ENCODE measurements at regions not wholly inside any gene's neighbourhood (a gene's known extent, or its start where the extent isn't known, plus 50 kb on each side); places are given as distances from the start of the nearest gene placed in this dataset.

- H3K27ac ChIP-seq: no peak overlapping the region
- WGBS (ENCODE audit: low lambda C conversion rate, missing lambda C conversion rate): 85% methylated on average over 2 of the region's 2 CpGs
Measured at GRCh38 chr1:25163986-25164385, 68.3 kb downstream of the SYF2 start.

GRCh38 chr1:25161981-25162380 is 70.3 kb downstream of the SYF2 start:
- no peak overlapping the region for H3K27ac ChIP-seq
- H4K20me1 ChIP-seq (ENCODE audit: insufficient read depth, poor library complexity, severe bottlenecking): no peaks in the 10 kb centered on the region
- DNase-seq (ENCODE audit: low spot score): no peak
- H3K27me3 ChIP-seq: no peaks in the 10 kb centered on the region
- H3K9me3 ChIP-seq (ENCODE audit: low read depth): no peaks in the 10 kb centered on the region
- no peaks in the 10 kb centered on the region for H3K36me3 ChIP-seq (replicated peaks; ENCODE audit: insufficient read depth, low read depth)
- peaks cover 2% of the 10 kb centered on the region for H3K4me1 ChIP-seq (ENCODE audit: insufficient read depth)
- WGBS (ENCODE audit: low lambda C conversion rate, missing lambda C conversion rate): 7% methylated on average over 2 of the region's 2 CpGs
- no peaks in the 10 kb centered on the region for H3K9me2 ChIP-seq (replicated peaks; ENCODE audit: insufficient read depth)
- no peak overlapping the region for H3K4me2 ChIP-seq
- H3K79me2 ChIP-seq: no peaks in the 10 kb centered on the region
- TF ChIP-seq, protein P1, sequence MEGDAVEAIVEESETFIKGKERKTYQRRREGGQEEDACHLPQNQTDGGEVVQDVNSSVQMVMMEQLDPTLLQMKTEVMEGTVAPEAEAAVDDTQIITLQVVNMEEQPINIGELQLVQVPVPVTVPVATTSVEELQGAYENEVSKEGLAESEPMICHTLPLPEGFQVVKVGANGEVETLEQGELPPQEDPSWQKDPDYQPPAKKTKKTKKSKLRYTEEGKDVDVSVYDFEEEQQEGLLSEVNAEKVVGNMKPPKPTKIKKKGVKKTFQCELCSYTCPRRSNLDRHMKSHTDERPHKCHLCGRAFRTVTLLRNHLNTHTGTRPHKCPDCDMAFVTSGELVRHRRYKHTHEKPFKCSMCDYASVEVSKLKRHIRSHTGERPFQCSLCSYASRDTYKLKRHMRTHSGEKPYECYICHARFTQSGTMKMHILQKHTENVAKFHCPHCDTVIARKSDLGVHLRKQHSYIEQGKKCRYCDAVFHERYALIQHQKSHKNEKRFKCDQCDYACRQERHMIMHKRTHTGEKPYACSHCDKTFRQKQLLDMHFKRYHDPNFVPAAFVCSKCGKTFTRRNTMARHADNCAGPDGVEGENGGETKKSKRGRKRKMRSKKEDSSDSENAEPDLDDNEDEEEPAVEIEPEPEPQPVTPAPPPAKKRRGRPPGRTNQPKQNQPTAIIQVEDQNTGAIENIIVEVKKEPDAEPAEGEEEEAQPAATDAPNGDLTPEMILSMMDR (IDR thresholded peaks at IDR 0.05; ENCODE audit: poor library complexity): no peak
- TF ChIP-seq EZH2 (IDR thresholded peaks at IDR 0.05; ENCODE audit: borderline replicate concordance) (no peak), EZH2phosphoT487 (IDR thresholded peaks at IDR 0.05; ENCODE audit: low read depth, severe bottlenecking, unreplicated experiment) (no peak)
- no peak overlapping the region for H3K4me3 ChIP-seq
- no peak overlapping the region for H2AFZ ChIP-seq

More at GRCh38 chr1:25163986-25164385, 68.3 kb downstream of the SYF2 start:
- Histone ChIP-seq H3K4me2 (no peak overlapping the region), H3K79me2 (no peaks in the 10 kb centered on the region), H3K27me3 (no peaks in the 10 kb centered on the region), H3K9me2 (replicated peaks; ENCODE audit: insufficient read depth) (no peaks in the 10 kb centered on the region), H3K9me3 (ENCODE audit: low read depth) (no peaks in the 10 kb centered on the region), H4K20me1 (ENCODE audit: insufficient read depth, poor library complexity, severe bottlenecking) (no peaks in the 10 kb centered on the region), H3K36me3 (replicated peaks; ENCODE audit: insufficient read depth, low read depth) (no peaks in the 10 kb centered on the region), H2AFZ (no peak overlapping the region), H3K4me1 (ENCODE audit: insufficient read depth) (peaks cover 18% of the 10 kb centered on the region), H3K4me3 (no peak overlapping the region)
- TF ChIP-seq EZH2phosphoT487 (IDR thresholded peaks at IDR 0.05; ENCODE audit: low read depth, severe bottlenecking, unreplicated experiment) (no peak), EZH2 (IDR thresholded peaks at IDR 0.05; ENCODE audit: borderline replicate concordance) (no peak)
- TF ChIP-seq, protein P1 (IDR thresholded peaks at IDR 0.05; ENCODE audit: poor library complexity): no peak
- DNase-seq (ENCODE audit: low spot score): no peak

DNA sequence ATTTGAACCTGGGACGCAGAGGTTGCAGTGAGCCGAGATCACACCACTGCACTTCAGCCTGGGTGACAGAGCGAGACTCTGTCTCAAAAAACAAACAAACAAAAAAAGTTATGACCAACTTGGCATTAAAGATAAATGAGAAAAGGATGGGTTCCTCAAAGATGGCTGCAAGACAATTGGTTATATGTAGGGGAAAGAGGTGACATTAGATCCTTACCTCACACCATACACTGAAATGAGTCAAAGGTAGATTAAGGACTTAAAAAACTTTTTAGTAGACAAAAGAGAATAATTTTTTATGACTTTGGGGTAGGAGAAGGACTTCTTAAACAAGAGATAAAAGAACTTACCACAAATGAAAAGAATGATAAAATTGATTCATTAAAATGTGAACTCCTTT is 74.5 kb downstream of the SYF2 start:
- H3K4me2 ChIP-seq: no peak overlapping the region
- no peaks in the 10 kb centered on the region for H3K9me3 ChIP-seq (ENCODE audit: low read depth)
- no peaks in the 10 kb centered on the region for H3K9me2 ChIP-seq (replicated peaks; ENCODE audit: insufficient read depth)
- DNase-seq (ENCODE audit: low spot score): no peak
- no peak overlapping the region for H3K27ac ChIP-seq
- no peaks in the 10 kb centered on the region for H4K20me1 ChIP-seq (ENCODE audit: insufficient read depth, poor library complexity, severe bottlenecking)
- no peak overlapping the region for H3K4me3 ChIP-seq
- H3K27me3 ChIP-seq: no peaks in the 10 kb centered on the region
- 100% methylated on average over 3 of the region's 3 CpGs for WGBS (ENCODE audit: low lambda C conversion rate, missing lambda C conversion rate)
- H3K36me3 ChIP-seq (replicated peaks; ENCODE audit: insufficient read depth, low read depth): no peaks in the 10 kb centered on the region
- no peaks in the 10 kb centered on the region for H3K4me1 ChIP-seq (ENCODE audit: insufficient read depth)
- no peaks in the 10 kb centered on the region for H3K79me2 ChIP-seq
- TF ChIP-seq, protein P1 (IDR thresholded peaks at IDR 0.05; ENCODE audit: poor library complexity): no peak
- TF ChIP-seq EZH2 (IDR thresholded peaks at IDR 0.05; ENCODE audit: borderline replicate concordance) (no peak), EZH2phosphoT487 (IDR thresholded peaks at IDR 0.05; ENCODE audit: low read depth, severe bottlenecking, unreplicated experiment) (no peak)
- no peak overlapping the region for H2AFZ ChIP-seq

- H3K27me3 ChIP-seq: no peaks in the 10 kb centered on the region
- no peaks in the 10 kb centered on the region for H3K4me1 ChIP-seq (ENCODE audit: insufficient read depth)
- H3K4me3 ChIP-seq: no peak overlapping the region
- no peak overlapping the region for H2AFZ ChIP-seq
- H3K4me2 ChIP-seq: no peak overlapping the region
- no peak for TF ChIP-seq EZH2phosphoT487 (IDR thresholded peaks at IDR 0.05; ENCODE audit: low read depth, severe bottlenecking, unreplicated experiment)
- TF ChIP-seq, protein P1 (IDR thresholded peaks at IDR 0.05; ENCODE audit: poor library complexity): no peak
- TF ChIP-seq EZH2 (IDR thresholded peaks at IDR 0.05; ENCODE audit: borderline replicate concordance): no peak
- no peaks in the 10 kb centered on the region for H3K79me2 ChIP-seq
- H4K20me1 ChIP-seq (ENCODE audit: insufficient read depth, poor library complexity, severe bottlenecking): no peaks in the 10 kb centered on the region
- H3K9me3 ChIP-seq (ENCODE audit: low read depth): no peaks in the 10 kb centered on the region
- no peak overlapping the region for H3K27ac ChIP-seq
- DNase-seq (ENCODE audit: low spot score): no peak
- no peaks in the 10 kb centered on the region for H3K9me2 ChIP-seq (replicated peaks; ENCODE audit: insufficient read depth)
- no peaks in the 10 kb centered on the region for H3K36me3 ChIP-seq (replicated peaks; ENCODE audit: insufficient read depth, low read depth)
- WGBS (ENCODE audit: low lambda C conversion rate, missing lambda C conversion rate): 81% methylated on average over 1 of the region's 1 CpG
Measured at GRCh38 chr1:25150985-25151495, 81.3 kb downstream of the SYF2 start.
